ENCODE measurements at regions not wholly inside any gene's neighbourhood (a gene's known extent, or its start where the extent isn't known, plus 50 kb on each side); places are given as distances from the start of the nearest gene placed in this dataset.

- no peak overlapping the region for H3K4me2 ChIP-seq (ENCODE audit: low read depth, low read length, poor library complexity, severe bottlenecking)
- no peaks in the 10 kb centered on the region; the same call in 1 of the 2 replicates for H3K9me3 ChIP-seq (ENCODE audit: insufficient read depth, low read depth, low read length)
- H3K79me2 ChIP-seq (ENCODE audit: insufficient read depth, low read length) = no peaks in the 10 kb centered on the region
- no peaks in the 10 kb centered on the region for H3K4me1 ChIP-seq (ENCODE audit: insufficient read depth, low read length, poor library complexity, severe bottlenecking)
- H3K9ac ChIP-seq (ENCODE audit: low read depth, low read length, poor library complexity, severe bottlenecking) = no peak overlapping the region
- H3K27me3 ChIP-seq (ENCODE audit: insufficient read depth, low read length, poor library complexity, severe bottlenecking) = no peaks in the 10 kb centered on the region
- H3K36me3 ChIP-seq (ENCODE audit: insufficient read depth, low read length) = no peaks in the 10 kb centered on the region
- H3F3A ChIP-seq (ENCODE audit: low read depth) = no peaks in the 10 kb centered on the region
- H3K9me2 ChIP-seq (replicated peaks; ENCODE audit: low read depth, low read length) = no peaks in the 10 kb centered on the region
- no peak for TF ChIP-seq EZH2phosphoT487 (IDR thresholded peaks at IDR 0.05; ENCODE audit: borderline replicate concordance)
- TF ChIP-seq, protein P1, sequence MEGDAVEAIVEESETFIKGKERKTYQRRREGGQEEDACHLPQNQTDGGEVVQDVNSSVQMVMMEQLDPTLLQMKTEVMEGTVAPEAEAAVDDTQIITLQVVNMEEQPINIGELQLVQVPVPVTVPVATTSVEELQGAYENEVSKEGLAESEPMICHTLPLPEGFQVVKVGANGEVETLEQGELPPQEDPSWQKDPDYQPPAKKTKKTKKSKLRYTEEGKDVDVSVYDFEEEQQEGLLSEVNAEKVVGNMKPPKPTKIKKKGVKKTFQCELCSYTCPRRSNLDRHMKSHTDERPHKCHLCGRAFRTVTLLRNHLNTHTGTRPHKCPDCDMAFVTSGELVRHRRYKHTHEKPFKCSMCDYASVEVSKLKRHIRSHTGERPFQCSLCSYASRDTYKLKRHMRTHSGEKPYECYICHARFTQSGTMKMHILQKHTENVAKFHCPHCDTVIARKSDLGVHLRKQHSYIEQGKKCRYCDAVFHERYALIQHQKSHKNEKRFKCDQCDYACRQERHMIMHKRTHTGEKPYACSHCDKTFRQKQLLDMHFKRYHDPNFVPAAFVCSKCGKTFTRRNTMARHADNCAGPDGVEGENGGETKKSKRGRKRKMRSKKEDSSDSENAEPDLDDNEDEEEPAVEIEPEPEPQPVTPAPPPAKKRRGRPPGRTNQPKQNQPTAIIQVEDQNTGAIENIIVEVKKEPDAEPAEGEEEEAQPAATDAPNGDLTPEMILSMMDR (conservative IDR thresholded peaks at IDR 0.05; ENCODE audit: low read length) = no peak
- H3K4me3 ChIP-seq (ENCODE audit: low read length, poor library complexity, severe bottlenecking) = no peak overlapping the region
- H2AFZ ChIP-seq (ENCODE audit: low read length) = no peak overlapping the region
- no peaks in the 10 kb centered on the region for H4K20me1 ChIP-seq (ENCODE audit: insufficient read depth, low read length, poor library complexity, severe bottlenecking)
Observed at GRCh38 chr2:5176764-5177163, 515.4 kb upstream of the SOX11 start.

GRCh38 chr2:5183031-5183430 lies 509.2 kb upstream of the SOX11 start:
- H3K9me3 ChIP-seq (ENCODE audit: insufficient read depth, low read depth, low read length) = no peaks in the 10 kb centered on the region
- H3K27me3 ChIP-seq (ENCODE audit: insufficient read depth, low read length, poor library complexity, severe bottlenecking) = no peaks in the 10 kb centered on the region
- TF ChIP-seq, protein P1 (conservative IDR thresholded peaks at IDR 0.05; ENCODE audit: low read length) = no peak
- TF ChIP-seq EZH2phosphoT487 (IDR thresholded peaks at IDR 0.05; ENCODE audit: borderline replicate concordance) = no peak
- no peaks in the 10 kb centered on the region for H3F3A ChIP-seq (ENCODE audit: low read depth)
- H3K9me2 ChIP-seq (replicated peaks; ENCODE audit: low read depth, low read length) = 0 out of 2 replicates have a peak, but pooled peaks cover 5% of the 10 kb centered on the region
- no peaks in the 10 kb centered on the region for H3K36me3 ChIP-seq (ENCODE audit: insufficient read depth, low read length)
- no peak overlapping the region for H2AFZ ChIP-seq (ENCODE audit: low read length)
- no peak overlapping the region for H3K9ac ChIP-seq (ENCODE audit: low read depth, low read length, poor library complexity, severe bottlenecking)
- no peaks in the 10 kb centered on the region for H3K79me2 ChIP-seq (ENCODE audit: insufficient read depth, low read length)
- no peak overlapping the region for H3K4me3 ChIP-seq (ENCODE audit: low read length, poor library complexity, severe bottlenecking)
- H4K20me1 ChIP-seq (ENCODE audit: insufficient read depth, low read length, poor library complexity, severe bottlenecking) = no peaks in the 10 kb centered on the region
- no peak overlapping the region for H3K4me2 ChIP-seq (ENCODE audit: low read depth, low read length, poor library complexity, severe bottlenecking)
- no peaks in the 10 kb centered on the region for H3K4me1 ChIP-seq (ENCODE audit: insufficient read depth, low read length, poor library complexity, severe bottlenecking)

GRCh38 chr2:5187283-5187682 lies 504.9 kb upstream of the SOX11 start:
- TF ChIP-seq, protein P1 (conservative IDR thresholded peaks at IDR 0.05; ENCODE audit: low read length) = no peak
- no peak for TF ChIP-seq EZH2phosphoT487 (IDR thresholded peaks at IDR 0.05; ENCODE audit: borderline replicate concordance)

More at GRCh38 chr2:5187283-5187682, 504.9 kb upstream of the SOX11 start:
- no peaks in the 10 kb centered on the region for H3K36me3 ChIP-seq (ENCODE audit: insufficient read depth, low read length)
- H4K20me1 ChIP-seq (ENCODE audit: insufficient read depth, low read length, poor library complexity, severe bottlenecking) = no peaks in the 10 kb centered on the region
- H2AFZ ChIP-seq (ENCODE audit: low read length) = no peak overlapping the region
- no peaks in the 10 kb centered on the region for H3K79me2 ChIP-seq (ENCODE audit: insufficient read depth, low read length)
- no peaks in the 10 kb centered on the region for H3F3A ChIP-seq (ENCODE audit: low read depth)
- H3K4me1 ChIP-seq (ENCODE audit: insufficient read depth, low read length, poor library complexity, severe bottlenecking) = no peaks in the 10 kb centered on the region
- 0 out of 2 replicates have a peak, but pooled peaks cover 5% of the 10 kb centered on the region for H3K9me2 ChIP-seq (replicated peaks; ENCODE audit: low read depth, low read length)
- H3K9ac ChIP-seq (ENCODE audit: low read depth, low read length, poor library complexity, severe bottlenecking) = no peak overlapping the region
- H3K4me2 ChIP-seq (ENCODE audit: low read depth, low read length, poor library complexity, severe bottlenecking) = no peak overlapping the region
- H3K27me3 ChIP-seq (ENCODE audit: insufficient read depth, low read length, poor library complexity, severe bottlenecking) = no peaks in the 10 kb centered on the region
- H3K9me3 ChIP-seq (ENCODE audit: insufficient read depth, low read depth, low read length) = no peaks in the 10 kb centered on the region
- no peak overlapping the region for H3K4me3 ChIP-seq (ENCODE audit: low read length, poor library complexity, severe bottlenecking)
